BE2C (cell line): ENCODE measurements at regions not wholly inside any gene's neighbourhood (a gene's known extent, or its start where the extent isn't known, plus 50 kb on each side); places are given as distances from the start of the nearest gene placed in this dataset.

Experiments
- DNase-seq: peaks from one replicate; pipeline ENCODE4 v3.0.0-alpha.2; 2020
- H3K27me3 ChIP-seq: fragments of 250-450 bp; sonication (Bioruptor Pico); 2 replicates; pipeline ENCODE4 v1.5.1; 2020; ENCODE audit warnings: mild to moderate bottlenecking
- H3K36me3 ChIP-seq: fragments of 250-450 bp; sonication (Bioruptor Pico); 2 replicates; pipeline ENCODE4 v1.5.1; 2020; ENCODE audit warnings: mild to moderate bottlenecking
- H3K4me1 ChIP-seq: fragments of 250-450 bp; sonication (Bioruptor Pico); 2 replicates; pipeline ENCODE4 v1.5.1; 2020
- H3K4me3 ChIP-seq: 2 replicates; pipeline ENCODE4 v1.5.1; 2011; ENCODE audit warnings: low read depth, low read length
- H3K9me3 ChIP-seq: fragments of 250-450 bp; sonication (Bioruptor Pico); 2 replicates; pipeline ENCODE4 v1.5.1; 2020
- CTCF ChIP-seq: IDR thresholded peaks from 2 replicates; pipeline ENCODE4 v1.5.1; 2012; ENCODE audit warnings: mild to moderate bottlenecking, low read depth, low read length

- no peak for DNase-seq
- H3K4me1 ChIP-seq = no peaks in the 10 kb centered on the region
- H3K36me3 ChIP-seq = no peaks in the 10 kb centered on the region
- no peak for TF ChIP-seq CTCF
- no peak overlapping the region for H3K4me3 ChIP-seq
- H3K27me3 ChIP-seq = no peaks in the 10 kb centered on the region
- no peaks in the 10 kb centered on the region for H3K9me3 ChIP-seq
Measured at GRCh38 chr9:74122661-74123060, 374.5 kb upstream of the RORB start.

- Histone ChIP-seq H3K9me3 (no peaks in the 10 kb centered on the region), H3K4me1 (no peaks in the 10 kb centered on the region), H3K27me3 (no peaks in the 10 kb centered on the region), H3K4me3 (no peak overlapping the region), H3K36me3 (no peaks in the 10 kb centered on the region)
- no peak for TF ChIP-seq CTCF
- DNase-seq = no peak
Measured at GRCh38 chr9:74125941-74126340, 371.2 kb upstream of the RORB start.

GRCh38 chr9:74132986-74133385 lies 364.1 kb upstream of the RORB start:
- Histone ChIP-seq H3K4me3 (no peak overlapping the region), H3K36me3 (no peaks in the 10 kb centered on the region), H3K27me3 (no peaks in the 10 kb centered on the region), H3K9me3 (no peaks in the 10 kb centered on the region), H3K4me1 (no peaks in the 10 kb centered on the region)
- no peak for DNase-seq
- TF ChIP-seq CTCF = no peak

- no peaks in the 10 kb centered on the region for H3K9me3 ChIP-seq
- no peak overlapping the region for H3K4me3 ChIP-seq
- no peaks in the 10 kb centered on the region for H3K4me1 ChIP-seq
- TF ChIP-seq CTCF = no peak
- no peak for DNase-seq
- H3K36me3 ChIP-seq = no peaks in the 10 kb centered on the region
- no peaks in the 10 kb centered on the region for H3K27me3 ChIP-seq
Measured at GRCh38 chr9:74133921-74134320, 363.2 kb upstream of the RORB start.

- TF ChIP-seq CTCF = no peak
- Histone ChIP-seq H3K27me3 (no peaks in the 10 kb centered on the region), H3K4me1 (no peaks in the 10 kb centered on the region), H3K9me3 (no peaks in the 10 kb centered on the region), H3K4me3 (no peak overlapping the region), H3K36me3 (no peaks in the 10 kb centered on the region)
- no peak for DNase-seq
Measured at GRCh38 chr9:74138182-74138581, 359.0 kb upstream of the RORB start.

GRCh38 chr9:74140141-74140540 lies 357.0 kb upstream of the RORB start:
- H3K4me3 ChIP-seq = no peak overlapping the region
- no peaks in the 10 kb centered on the region for H3K27me3 ChIP-seq
- H3K36me3 ChIP-seq = no peaks in the 10 kb centered on the region
- H3K9me3 ChIP-seq = no peaks in the 10 kb centered on the region
- no peak for DNase-seq
- TF ChIP-seq CTCF = no peak
- H3K4me1 ChIP-seq = no peaks in the 10 kb centered on the region
